ENCODE measurements at regions not wholly inside any gene's neighbourhood (a gene's known extent, or its start where the extent isn't known, plus 50 kb on each side); places are given as distances from the start of the nearest gene placed in this dataset.

DNA sequence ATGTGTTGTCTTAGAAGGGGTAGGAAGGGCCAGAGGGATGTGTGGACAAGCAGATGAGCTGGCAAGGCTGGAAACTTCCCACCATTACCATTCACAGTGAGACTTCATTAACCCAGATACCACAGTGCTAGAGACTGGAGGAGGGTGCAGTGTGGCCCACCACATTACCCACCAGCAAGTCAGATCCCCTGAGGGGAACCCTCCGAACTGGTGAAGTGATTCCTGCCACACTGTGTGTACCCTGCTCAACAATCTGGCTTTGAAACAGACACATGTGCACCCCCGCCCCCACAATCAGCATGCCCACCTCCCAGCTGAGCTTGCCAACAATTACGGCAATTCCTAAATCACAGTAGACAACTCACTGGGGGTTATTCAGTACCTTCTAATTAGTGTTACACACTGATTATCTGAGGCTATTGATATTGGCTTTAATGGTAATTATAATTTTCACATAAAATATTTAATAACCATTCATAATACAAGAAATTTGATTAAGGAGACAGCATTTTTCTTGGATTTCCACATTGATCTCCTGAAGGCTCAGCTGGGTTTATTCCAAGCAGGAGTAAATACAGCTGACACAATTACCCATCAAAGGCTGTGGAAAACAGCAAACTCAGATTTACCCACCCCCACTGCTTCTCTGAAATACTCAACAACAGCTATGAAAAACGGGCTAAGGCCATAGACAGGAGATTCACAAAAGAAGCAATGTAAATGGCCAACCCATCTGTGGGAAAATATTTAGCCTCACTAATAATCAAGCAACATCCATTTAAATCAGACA, 169.3 kb upstream of the FSTL4 start:
- TF ChIP-seq, protein P1, sequence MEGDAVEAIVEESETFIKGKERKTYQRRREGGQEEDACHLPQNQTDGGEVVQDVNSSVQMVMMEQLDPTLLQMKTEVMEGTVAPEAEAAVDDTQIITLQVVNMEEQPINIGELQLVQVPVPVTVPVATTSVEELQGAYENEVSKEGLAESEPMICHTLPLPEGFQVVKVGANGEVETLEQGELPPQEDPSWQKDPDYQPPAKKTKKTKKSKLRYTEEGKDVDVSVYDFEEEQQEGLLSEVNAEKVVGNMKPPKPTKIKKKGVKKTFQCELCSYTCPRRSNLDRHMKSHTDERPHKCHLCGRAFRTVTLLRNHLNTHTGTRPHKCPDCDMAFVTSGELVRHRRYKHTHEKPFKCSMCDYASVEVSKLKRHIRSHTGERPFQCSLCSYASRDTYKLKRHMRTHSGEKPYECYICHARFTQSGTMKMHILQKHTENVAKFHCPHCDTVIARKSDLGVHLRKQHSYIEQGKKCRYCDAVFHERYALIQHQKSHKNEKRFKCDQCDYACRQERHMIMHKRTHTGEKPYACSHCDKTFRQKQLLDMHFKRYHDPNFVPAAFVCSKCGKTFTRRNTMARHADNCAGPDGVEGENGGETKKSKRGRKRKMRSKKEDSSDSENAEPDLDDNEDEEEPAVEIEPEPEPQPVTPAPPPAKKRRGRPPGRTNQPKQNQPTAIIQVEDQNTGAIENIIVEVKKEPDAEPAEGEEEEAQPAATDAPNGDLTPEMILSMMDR (IDR thresholded peaks at IDR 0.05; ENCODE audit: low read length), result no peak
- TF ChIP-seq EZH2 (IDR thresholded peaks at IDR 0.05; ENCODE audit: borderline replicate concordance, low read length), result no peak

Measured in OCI-LY1 (cell line).